DOHH2 (cell line): ENCODE measurements at regions not wholly inside any gene's neighbourhood (a gene's known extent, or its start where the extent isn't known, plus 50 kb on each side); places are given as distances from the start of the nearest gene placed in this dataset.
A peak's percentile ranks its signal among the peaks of the same experiment; 100 is the strongest.
"Not testable (repeated sequence)": the region's sequence is repeated elsewhere in the genome, so short reads cannot be mapped to it uniquely, and the experiment has no call there.

Experiments
- H3F3A ChIP-seq: fragments of 200-600 bp; sonication (generic), shearing (Covaris generic); 2 replicates; pipeline ENCODE4 v1.6.0; 2016; ENCODE audit warnings: antibody characterized with exemption, mild to moderate bottlenecking; ENCODE audit not compliant: control insufficient read depth, insufficient read depth
- H3K27ac ChIP-seq: fragments of 200-600 bp; sonication (generic); 2 replicates; pipeline ENCODE4 v1.5.1; 2014; ENCODE audit warnings: low read depth, mild to moderate bottlenecking, low read length, moderate library complexity
- H3K27me3 ChIP-seq: fragments of 200-600 bp; sonication (generic); 2 replicates; pipeline ENCODE4 v1.6.1; 2014; ENCODE audit warnings: mild to moderate bottlenecking, low read length, mixed read lengths; ENCODE audit not compliant: control insufficient read depth
- H3K36me3 ChIP-seq: fragments of 200-600 bp; sonication (generic); 2 replicates; pipeline ENCODE4 v1.6.1; 2014; ENCODE audit warnings: mild to moderate bottlenecking, low read length, moderate library complexity, mixed read lengths; ENCODE audit not compliant: control insufficient read depth
- H3K4me1 ChIP-seq: fragments of 200-600 bp; sonication (generic); 2 replicates; pipeline ENCODE4 v1.6.1; 2014; ENCODE audit warnings: mild to moderate bottlenecking, low read length, mixed read lengths; ENCODE audit not compliant: control insufficient read depth
- H3K4me2 ChIP-seq: fragments of 200-600 bp; sonication (generic); 2 replicates; pipeline ENCODE4 v1.6.0; 2014; ENCODE audit warnings: mild to moderate bottlenecking, low read length, moderate library complexity
- H3K4me3 ChIP-seq: fragments of 200-600 bp; sonication (generic); 2 replicates; pipeline ENCODE4 v1.5.1; 2014; ENCODE audit warnings: mild to moderate bottlenecking, low read length, mixed read lengths
- H3K79me2 ChIP-seq: fragments of 200-600 bp; sonication (generic); 2 replicates; pipeline ENCODE4 v1.6.1; 2014; ENCODE audit warnings: mild to moderate bottlenecking, low read length, mixed read lengths; ENCODE audit not compliant: control insufficient read depth
- H3K9me2 ChIP-seq: fragments of 200-600 bp; sonication (generic); replicated peaks from 2 replicates; pipeline ENCODE4 v1.6.1; 2014; ENCODE audit warnings: mild to moderate bottlenecking, low read length, mixed read lengths; ENCODE audit not compliant: control insufficient read depth
- H3K9me3 ChIP-seq: fragments of 200-600 bp; sonication (generic); 2 replicates; pipeline ENCODE4 v1.6.1; 2014; ENCODE audit warnings: antibody characterized with exemption, low read length, mixed read lengths; ENCODE audit not compliant: control insufficient read depth, insufficient read depth
- H4K20me1 ChIP-seq: fragments of 200-600 bp; sonication (generic); 2 replicates; pipeline ENCODE4 v1.6.0; 2014; ENCODE audit warnings: low read depth, mild to moderate bottlenecking, antibody characterized with exemption, low read length, moderate library complexity; ENCODE audit not compliant: control insufficient read depth, insufficient read depth
- EZH2phosphoT487 ChIP-seq: fragments of 200-600 bp; sonication (generic); IDR thresholded peaks from 2 replicates; pipeline ENCODE4 v1.6.1; 2017; ENCODE audit warnings: borderline replicate concordance, mild to moderate bottlenecking, antibody characterized with exemption, low read length, moderate library complexity, mixed read lengths
- TF ChIP-seq, protein P1 (sequence below): fragments of 200-600 bp; sonication (generic); IDR thresholded peaks from one replicate; pipeline ENCODE4 v1.5.1; 2014; ENCODE audit warnings: antibody characterized with exemption, mild to moderate bottlenecking, low read depth, low read length; ENCODE audit not compliant: poor library complexity, severe bottlenecking

DNA sequence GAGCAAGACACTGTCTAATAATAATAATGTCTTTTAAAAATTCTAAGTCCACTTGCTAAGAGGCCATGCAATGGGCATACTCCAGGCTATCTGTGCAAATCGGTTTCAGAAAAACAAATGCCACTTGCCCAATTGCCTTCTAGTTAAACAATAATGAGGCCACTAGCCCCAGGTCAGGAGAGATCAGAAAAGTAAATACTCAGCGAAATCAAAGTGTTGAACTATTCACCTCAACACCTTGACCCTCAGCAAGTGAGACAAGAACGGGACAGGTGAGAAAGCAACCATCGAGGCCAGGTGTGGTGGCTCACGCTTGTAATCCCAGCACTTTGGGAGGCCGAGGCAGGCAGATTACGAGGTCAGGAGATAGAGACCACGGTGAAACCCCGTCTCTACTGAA lies 72.3 kb upstream of the SYN3 start:
- no peaks in the 10 kb centered on the region for H3K27me3 ChIP-seq
- no peaks in the 10 kb centered on the region; the same call in 1 of the 2 replicates for H3F3A ChIP-seq
- no peaks in the 10 kb centered on the region for H4K20me1 ChIP-seq
- no peaks in the 10 kb centered on the region for H3K9me3 ChIP-seq
- H3K9me2 ChIP-seq: no peaks in the 10 kb centered on the region
- no peaks in the 10 kb centered on the region for H3K79me2 ChIP-seq
- no peaks in the 10 kb centered on the region for H3K36me3 ChIP-seq
- peaks cover 8% of the 10 kb centered on the region for H3K4me1 ChIP-seq
- no peak overlapping the region for H3K27ac ChIP-seq
- TF ChIP-seq, protein P1, sequence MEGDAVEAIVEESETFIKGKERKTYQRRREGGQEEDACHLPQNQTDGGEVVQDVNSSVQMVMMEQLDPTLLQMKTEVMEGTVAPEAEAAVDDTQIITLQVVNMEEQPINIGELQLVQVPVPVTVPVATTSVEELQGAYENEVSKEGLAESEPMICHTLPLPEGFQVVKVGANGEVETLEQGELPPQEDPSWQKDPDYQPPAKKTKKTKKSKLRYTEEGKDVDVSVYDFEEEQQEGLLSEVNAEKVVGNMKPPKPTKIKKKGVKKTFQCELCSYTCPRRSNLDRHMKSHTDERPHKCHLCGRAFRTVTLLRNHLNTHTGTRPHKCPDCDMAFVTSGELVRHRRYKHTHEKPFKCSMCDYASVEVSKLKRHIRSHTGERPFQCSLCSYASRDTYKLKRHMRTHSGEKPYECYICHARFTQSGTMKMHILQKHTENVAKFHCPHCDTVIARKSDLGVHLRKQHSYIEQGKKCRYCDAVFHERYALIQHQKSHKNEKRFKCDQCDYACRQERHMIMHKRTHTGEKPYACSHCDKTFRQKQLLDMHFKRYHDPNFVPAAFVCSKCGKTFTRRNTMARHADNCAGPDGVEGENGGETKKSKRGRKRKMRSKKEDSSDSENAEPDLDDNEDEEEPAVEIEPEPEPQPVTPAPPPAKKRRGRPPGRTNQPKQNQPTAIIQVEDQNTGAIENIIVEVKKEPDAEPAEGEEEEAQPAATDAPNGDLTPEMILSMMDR: no peak
- TF ChIP-seq EZH2phosphoT487: no peak
- no peak overlapping the region for H3K4me3 ChIP-seq
- no peak overlapping the region for H3K4me2 ChIP-seq

- Histone ChIP-seq H3K9me2 (no peaks in the 10 kb centered on the region), H3K27ac (no peak overlapping the region), H3K36me3 (no peaks in the 10 kb centered on the region), H3K27me3 (no peaks in the 10 kb centered on the region), H3K4me1 (peaks cover 8% of the 10 kb centered on the region), H3F3A (no peaks in the 10 kb centered on the region; the same call in 1 of the 2 replicates), H3K4me3 (no peak overlapping the region), H3K79me2 (no peaks in the 10 kb centered on the region), H3K9me3 (no peaks in the 10 kb centered on the region), H4K20me1 (no peaks in the 10 kb centered on the region), H3K4me2 (no peak overlapping the region)
- no peak for TF ChIP-seq EZH2phosphoT487
- TF ChIP-seq, protein P1: no peak
These were observed 71.4 kb upstream of the SYN3 start for GRCh38 chr22:33129621-33130020.

DNA sequence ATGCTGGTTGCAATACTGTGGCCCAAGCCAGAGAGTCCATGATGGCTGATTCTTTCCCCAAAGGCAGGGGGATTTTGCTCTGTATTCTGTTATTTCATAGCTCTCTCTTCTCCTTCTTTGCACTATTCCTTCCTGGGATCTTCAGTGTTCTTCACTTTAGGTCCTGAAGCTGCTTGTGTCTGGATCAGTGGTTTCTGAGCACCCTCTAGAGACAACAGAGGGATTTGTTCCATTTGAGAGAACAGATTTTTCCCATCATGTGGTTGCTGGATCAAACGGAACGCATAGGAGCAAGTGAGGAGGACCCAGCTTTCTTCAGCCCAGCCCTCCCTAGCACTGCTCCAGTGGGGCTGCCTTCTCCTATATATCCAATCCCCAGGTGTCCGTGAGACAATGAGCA lies 68.7 kb upstream of the SYN3 start:
- no peak overlapping the region for H3K27ac ChIP-seq
- no peaks in the 10 kb centered on the region for H3K79me2 ChIP-seq
- peaks cover 8% of the 10 kb centered on the region for H3K4me1 ChIP-seq
- H3K4me2 ChIP-seq: no peak overlapping the region
- no peaks in the 10 kb centered on the region for H3K36me3 ChIP-seq
- no peaks in the 10 kb centered on the region for H3K27me3 ChIP-seq
- no peak overlapping the region for H3K4me3 ChIP-seq
- peaks cover 4% of the 10 kb centered on the region; the same call in 1 of the 2 replicates for H3K9me3 ChIP-seq
- H3F3A ChIP-seq: no peaks in the 10 kb centered on the region
- no peak for TF ChIP-seq EZH2phosphoT487
- TF ChIP-seq, protein P1: peak; percentile 39
- H4K20me1 ChIP-seq: no peaks in the 10 kb centered on the region
- no peaks in the 10 kb centered on the region for H3K9me2 ChIP-seq

DNA sequence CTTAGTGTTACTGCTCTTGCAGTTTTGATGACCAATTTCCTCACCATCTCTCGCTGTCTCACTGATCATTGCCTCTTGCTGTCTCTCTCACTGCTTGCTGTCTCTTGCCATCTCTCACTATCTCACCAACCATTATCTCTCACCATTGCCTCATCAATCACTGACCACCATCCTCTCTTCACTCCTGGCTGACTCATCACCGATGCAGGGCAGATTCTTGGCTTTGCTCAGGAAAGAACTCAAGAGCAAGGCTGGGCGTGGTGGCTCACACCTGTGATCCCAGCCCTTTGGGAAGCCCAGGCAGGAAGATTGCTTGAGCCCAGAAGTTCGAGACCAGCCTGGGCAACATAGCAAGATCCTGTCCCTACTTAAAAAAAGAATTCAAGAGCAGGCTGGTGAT lies 66.3 kb upstream of the SYN3 start:
- Histone ChIP-seq H3K9me2 (no peaks in the 10 kb centered on the region), H3K9me3 (peaks cover 7% of the 10 kb centered on the region; the same call in 1 of the 2 replicates), H3F3A (no peaks in the 10 kb centered on the region), H3K4me2 (no peak overlapping the region), H3K27ac (no peak overlapping the region), H3K4me3 (no peak overlapping the region), H3K27me3 (no peaks in the 10 kb centered on the region), H4K20me1 (no peaks in the 10 kb centered on the region), H3K4me1 (peaks cover 8% of the 10 kb centered on the region), H3K36me3 (no peaks in the 10 kb centered on the region), H3K79me2 (no peaks in the 10 kb centered on the region)
- TF ChIP-seq, protein P1: no peak
- TF ChIP-seq EZH2phosphoT487: no peak

GRCh38 chr22:33122439-33122838 lies 64.3 kb upstream of the SYN3 start:
- H3K4me1 ChIP-seq: peaks cover 17% of the 10 kb centered on the region
- H3F3A ChIP-seq, H3K36me3 ChIP-seq, H3K9me3 ChIP-seq, H3K4me2 ChIP-seq, H3K79me2 ChIP-seq, H3K27me3 ChIP-seq, H3K9me2 ChIP-seq, H4K20me1 ChIP-seq, H3K4me3 ChIP-seq, H3K27ac ChIP-seq: not testable (repeated sequence)
